Mammary epithelial cell (primary cell): ENCODE measurements at regions not wholly inside any gene's neighbourhood (a gene's known extent, or its start where the extent isn't known, plus 50 kb on each side); places are given as distances from the start of the nearest gene placed in this dataset.

ENCODE experiments used
- CTCF ChIP-seq, 2 donors: IDR thresholded peaks in 1 of 2; conservative IDR thresholded peaks in 1 of 2; 2 replicates each; pipeline ENCODE4 v1.5.1; 2011 to 2012; ENCODE audit warnings: inconsistent platforms in 2 of 2, low read length in 2 of 2, mild to moderate bottlenecking in 2 of 2, control low read depth in 1 of 2, low read depth in 1 of 2; ENCODE audit not compliant: insufficient read depth in 1 of 2; ENCODE audit errors: extremely low read depth in 1 of 2
- EZH2 ChIP-seq: IDR thresholded peaks from 2 replicates; pipeline ENCODE4 v1.6.1; 2012; ENCODE audit warnings: low read length, inconsistent platforms, borderline replicate concordance

GRCh38 chr1:228825041-228825440 is 89.8 kb downstream of the RHOU start:
- TF ChIP-seq EZH2 (no peak), CTCF (conservative IDR thresholded peaks at IDR 0.05 in 1 of 2, IDR thresholded peaks at IDR 0.05 in 1 of 2; ENCODE audit: extremely low read depth in 1 of 2, insufficient read depth in 1 of 2, low read depth in 1 of 2, low read length in 2 of 2) (no peak)
